H9 (cell line): ENCODE measurements at regions not wholly inside any gene's neighbourhood (a gene's known extent, or its start where the extent isn't known, plus 50 kb on each side); places are given as distances from the start of the nearest gene placed in this dataset.

Source experiments
- DNase-seq: peaks from one replicate; pipeline ENCODE4 v3.0.0-alpha.2; 2017
- H2AFZ ChIP-seq: one replicate; pipeline ENCODE4 v1.6.1; 2013; ENCODE audit warnings: mild to moderate bottlenecking, low read length, control low read depth, moderate library complexity
- H2AK5ac ChIP-seq: 2 replicates; pipeline ENCODE4 v1.6.1; 2013; ENCODE audit warnings: low read length, control low read depth, mixed read lengths; ENCODE audit not compliant: insufficient read length
- H2BK120ac ChIP-seq: one replicate; pipeline ENCODE4 v1.6.1; 2013; ENCODE audit warnings: low read depth, mild to moderate bottlenecking, low read length, control low read depth, inconsistent platforms; ENCODE audit not compliant: poor library complexity, severe bottlenecking
- H2BK12ac ChIP-seq: 2 replicates; pipeline ENCODE4 v1.6.1; 2013; ENCODE audit warnings: low read length, control low read depth, mixed read lengths, low read depth; ENCODE audit not compliant: insufficient read length
- H2BK15ac ChIP-seq: 2 replicates; pipeline ENCODE4 v1.6.1; 2013; ENCODE audit warnings: low read depth, low read length, control low read depth
- H2BK20ac ChIP-seq: one replicate; pipeline ENCODE4 v1.6.1; 2013; ENCODE audit warnings: low read depth, mild to moderate bottlenecking, low read length, control low read depth, inconsistent platforms; ENCODE audit not compliant: poor library complexity, severe bottlenecking
- H2BK5ac ChIP-seq: 2 replicates; pipeline ENCODE4 v1.6.1; 2013; ENCODE audit warnings: low read length, control low read depth, mixed read lengths; ENCODE audit not compliant: insufficient read length
- H3K14ac ChIP-seq: 2 replicates; pipeline ENCODE4 v1.6.1; 2013; ENCODE audit warnings: low read length, control low read depth; ENCODE audit not compliant: insufficient read depth
- H3K18ac ChIP-seq: 2 replicates; pipeline ENCODE4 v1.6.1; 2013; ENCODE audit warnings: low read depth, mild to moderate bottlenecking, mixed read lengths, low read length, control low read depth; ENCODE audit not compliant: insufficient read length
- H3K23ac ChIP-seq: 2 replicates; pipeline ENCODE4 v1.6.1; 2013; ENCODE audit warnings: low read length, control low read depth, mixed read lengths, low read depth; ENCODE audit not compliant: insufficient read length
- H3K23me2 ChIP-seq: 2 replicates; pipeline ENCODE4 v1.6.1; 2013; ENCODE audit warnings: low read depth, mild to moderate bottlenecking, mixed read lengths, low read length, control low read depth; ENCODE audit not compliant: insufficient read length, poor library complexity, severe bottlenecking
- H3K27ac ChIP-seq: 2 replicates; pipeline ENCODE4 v1.5.1; 2013; ENCODE audit warnings: low read length, control low read depth, mixed read lengths, low read depth; ENCODE audit not compliant: insufficient read length
- H3K27me3 ChIP-seq: 2 replicates; pipeline ENCODE4 v1.6.1; 2013; ENCODE audit warnings: low read length, control low read depth, inconsistent platforms; ENCODE audit not compliant: insufficient read depth
- H3K4ac ChIP-seq: 2 replicates; pipeline ENCODE4 v1.6.1; 2013; ENCODE audit warnings: low read depth, mild to moderate bottlenecking, control low read depth, inconsistent platforms, low read length, moderate library complexity
- H3K4me1 ChIP-seq: 2 replicates; pipeline ENCODE4 v1.6.1; 2013; ENCODE audit warnings: low read length, control low read depth, inconsistent platforms; ENCODE audit not compliant: insufficient read depth
- H3K4me2 ChIP-seq: 2 replicates; pipeline ENCODE4 v1.6.1; 2013; ENCODE audit warnings: low read length, control low read depth, mixed read lengths; ENCODE audit not compliant: insufficient read length, insufficient read depth
- H3K56ac ChIP-seq: 2 replicates; pipeline ENCODE4 v1.6.1; 2013; ENCODE audit warnings: low read depth, mild to moderate bottlenecking, mixed read lengths, low read length, control low read depth; ENCODE audit not compliant: insufficient read length
- H3K79me1 ChIP-seq: 2 replicates; pipeline ENCODE4 v1.6.1; 2013; ENCODE audit warnings: low read depth, mild to moderate bottlenecking, moderate library complexity, low read length, control low read depth, inconsistent platforms; ENCODE audit not compliant: insufficient read depth, poor library complexity, severe bottlenecking
- H3K79me2 ChIP-seq: 2 replicates; pipeline ENCODE4 v1.6.1; 2013; ENCODE audit warnings: low read length, control low read depth, inconsistent platforms; ENCODE audit not compliant: insufficient read depth
- H3K9ac ChIP-seq: 2 replicates; pipeline ENCODE4 v1.6.1; 2013; ENCODE audit warnings: low read length, control low read depth, mixed read lengths; ENCODE audit not compliant: insufficient read length; ENCODE audit errors: extremely low read depth
- H3K9me3 ChIP-seq: one replicate; pipeline ENCODE4 v1.6.1; 2013; ENCODE audit warnings: low read depth, low read length, inconsistent platforms; ENCODE audit not compliant: control insufficient read depth
- H3T11ph ChIP-seq: one replicate; pipeline ENCODE4 v1.6.1; 2013; ENCODE audit warnings: mild to moderate bottlenecking, low read length, control low read depth, inconsistent platforms
- H4K20me1 ChIP-seq: one replicate; pipeline ENCODE4 v1.6.1; 2013; ENCODE audit not compliant: control insufficient read depth, insufficient read length, insufficient read depth
- H4K5ac ChIP-seq: 2 replicates; pipeline ENCODE4 v1.6.1; 2013; ENCODE audit warnings: low read depth, mild to moderate bottlenecking, mixed read lengths, low read length, control low read depth; ENCODE audit not compliant: insufficient read length
- H4K8ac ChIP-seq: replicated peaks from 2 replicates; pipeline ENCODE4 v1.6.1; 2013; ENCODE audit warnings: low read length, control low read depth, mixed read lengths, low read depth; ENCODE audit not compliant: insufficient read length
- H4K91ac ChIP-seq: 2 replicates; pipeline ENCODE4 v1.6.1; 2013; ENCODE audit warnings: low read depth, mild to moderate bottlenecking, moderate library complexity, mixed read lengths, low read length, control low read depth; ENCODE audit not compliant: insufficient read length
- H3K27ac Mint-ChIP-seq, 3 experiments: 2 replicates in 2 of 3; 3 replicates in 1 of 3; pipeline ENCODE4 v1.8.0; 2020 to 2021; ENCODE audit warnings: mixed read lengths in 3 of 3, mild to moderate bottlenecking in 1 of 3, moderate library complexity in 1 of 3
- H3K27me3 Mint-ChIP-seq: 2 replicates; pipeline ENCODE4 v1.8.0; 2021; ENCODE audit warnings: low read depth, mild to moderate bottlenecking, moderate library complexity, mixed read lengths
- H3K36me3 Mint-ChIP-seq, 3 experiments: 2 replicates in 2 of 3; 3 replicates in 1 of 3; pipeline ENCODE4 v1.8.0; 2020 to 2021; ENCODE audit warnings: low read depth in 3 of 3, mixed read lengths in 3 of 3; ENCODE audit not compliant: insufficient read depth in 1 of 3
- H3K4me1 Mint-ChIP-seq, 2 experiments: 2 replicates each; pipeline ENCODE4 v1.8.0; 2020; ENCODE audit warnings: mixed read lengths in 2 of 2
- H3K4me3 Mint-ChIP-seq, 2 experiments: 2 replicates in 1 of 2; 3 replicates in 1 of 2; pipeline ENCODE4 v1.8.0; 2020 to 2021; ENCODE audit warnings: mild to moderate bottlenecking in 2 of 2, mixed read lengths in 2 of 2, moderate library complexity in 1 of 2
- H3K9me3 Mint-ChIP-seq, 2 experiments: 2 replicates in 1 of 2; 3 replicates in 1 of 2; pipeline ENCODE4 v1.8.0; 2020; ENCODE audit warnings: mild to moderate bottlenecking in 2 of 2, mixed read lengths in 2 of 2, moderate library complexity in 1 of 2
- CTCF ChIP-seq: fragments of 200-600 bp; sonication (generic); conservative IDR thresholded peaks from 3 replicates; pipeline ENCODE4 v1.8.0; 2021; ENCODE audit warnings: antibody characterized with exemption, mild to moderate bottlenecking
- WGBS: extraction: QIAGEN DNeasy Blood & Tissue Kit; methylation state at CpG from one replicate; pipeline ENCODE4 v1.1.7; 2013; ENCODE audit warnings: missing lambda C conversion rate, low lambda C conversion rate, mixed read lengths; ENCODE audit not compliant: insufficient read length; ENCODE audit errors: extremely low coverage; 5-methylcytosine and 5-hydroxymethylcytosine counted together

GRCh38 chr3:182575941-182576340 lies 217.4 kb upstream of the ATP11B start:
- H2BK12ac ChIP-seq, result no peak overlapping the region
- no peak overlapping the region for H3K14ac ChIP-seq
- no peak overlapping the region for H3K56ac ChIP-seq
- no peaks in the 10 kb centered on the region for H3K23me2 ChIP-seq
- H3K23ac ChIP-seq, result no peak overlapping the region
- no peaks in the 10 kb centered on the region for H3K79me1 ChIP-seq
- H3K27ac Mint-ChIP-seq, result no peak overlapping the region
- no peak for TF ChIP-seq CTCF
- DNase-seq, result no peak
- no CpG with 5 or more reads among the region's 2 CpGs for WGBS
- no peaks in the 10 kb centered on the region; a peak in 1 of 7 replicates for H3K36me3 Mint-ChIP-seq
- H3K27ac ChIP-seq, result no peak overlapping the region
- H4K8ac ChIP-seq, result no peak overlapping the region
- no peak overlapping the region for H3T11ph ChIP-seq
- no peak overlapping the region for H2AFZ ChIP-seq
- H3K18ac ChIP-seq, result no peak overlapping the region
- H3K79me2 ChIP-seq, result no peaks in the 10 kb centered on the region
- no peak overlapping the region for H2BK20ac ChIP-seq
- H4K91ac ChIP-seq, result no peak overlapping the region
- H4K5ac ChIP-seq, result no peak overlapping the region
- no peaks in the 10 kb centered on the region for H3K4me1 ChIP-seq
- H4K20me1 ChIP-seq, result no peaks in the 10 kb centered on the region
- no peak overlapping the region for H2BK15ac ChIP-seq
- no peaks in the 10 kb centered on the region for H3K9me3 ChIP-seq
- no peak overlapping the region for H3K4me3 Mint-ChIP-seq
- no peak overlapping the region for H2BK5ac ChIP-seq
- no peaks in the 10 kb centered on the region for H3K27me3 ChIP-seq
- no peak overlapping the region for H3K9ac ChIP-seq
- no peaks in the 10 kb centered on the region for H3K4me1 Mint-ChIP-seq
- H3K4ac ChIP-seq, result no peak overlapping the region
- H2BK120ac ChIP-seq, result no peak overlapping the region
- H3K9me3 Mint-ChIP-seq, result peaks cover 0 to 2% of the 10 kb centered on the region in 2 experiments; a peak in 2 of 5 replicates
- H3K4me2 ChIP-seq, result no peak overlapping the region
- H2AK5ac ChIP-seq, result no peak overlapping the region
- H3K27me3 Mint-ChIP-seq, result no peaks in the 10 kb centered on the region
